HepG2 (cell line): ENCODE measurements at regions not wholly inside any gene's neighbourhood (a gene's known extent, or its start where the extent isn't known, plus 50 kb on each side); places are given as distances from the start of the nearest gene placed in this dataset.

ENCODE experiments used
- ELF1 ChIP-seq: sonication (generic); formaldehyde crosslinking; IDR thresholded peaks from 2 replicates; pipeline ENCODE4 v1.4.0; 2020; ENCODE audit warnings: missing genetic modification reagents
- FOXK2 ChIP-seq: fragments of 450-650 bp; IDR thresholded peaks from 2 replicates; pipeline ENCODE4 v1.6.1; 2016
- MYC ChIP-seq: sonication (generic); formaldehyde crosslinking; IDR thresholded peaks from 2 replicates; pipeline ENCODE4 v1.9.0; 2021; ENCODE audit warnings: missing genetic modification reagents, borderline replicate concordance
- RAD21 ChIP-seq: fragments of 450-650 bp; formaldehyde crosslinking; IDR thresholded peaks from 2 replicates; pipeline ENCODE4 v1.5.0; 2020; ENCODE audit warnings: mild to moderate bottlenecking
- TAF1 ChIP-seq: sonication (generic); formaldehyde crosslinking; IDR thresholded peaks from 2 replicates; pipeline ENCODE4 v1.4.0; 2020; ENCODE audit warnings: missing genetic modification reagents
- ZKSCAN1 ChIP-seq: fragments of 150-350 bp; IDR thresholded peaks from 2 replicates; pipeline ENCODE4 v1.6.1; 2014; ENCODE audit warnings: low read length
- TF ChIP-seq, protein P1 (sequence below): sonication (generic); formaldehyde crosslinking; IDR thresholded peaks from 2 replicates; pipeline ENCODE4 v1.8.1; 2022; ENCODE audit warnings: mild to moderate bottlenecking, missing genetic modification reagents
- TF ChIP-seq, protein P2 (sequence below): sonication (generic); formaldehyde crosslinking; IDR thresholded peaks from 2 replicates; pipeline ENCODE4 v1.4.0; 2020; ENCODE audit warnings: missing genetic modification reagents, mild to moderate bottlenecking, borderline replicate concordance

DNA sequence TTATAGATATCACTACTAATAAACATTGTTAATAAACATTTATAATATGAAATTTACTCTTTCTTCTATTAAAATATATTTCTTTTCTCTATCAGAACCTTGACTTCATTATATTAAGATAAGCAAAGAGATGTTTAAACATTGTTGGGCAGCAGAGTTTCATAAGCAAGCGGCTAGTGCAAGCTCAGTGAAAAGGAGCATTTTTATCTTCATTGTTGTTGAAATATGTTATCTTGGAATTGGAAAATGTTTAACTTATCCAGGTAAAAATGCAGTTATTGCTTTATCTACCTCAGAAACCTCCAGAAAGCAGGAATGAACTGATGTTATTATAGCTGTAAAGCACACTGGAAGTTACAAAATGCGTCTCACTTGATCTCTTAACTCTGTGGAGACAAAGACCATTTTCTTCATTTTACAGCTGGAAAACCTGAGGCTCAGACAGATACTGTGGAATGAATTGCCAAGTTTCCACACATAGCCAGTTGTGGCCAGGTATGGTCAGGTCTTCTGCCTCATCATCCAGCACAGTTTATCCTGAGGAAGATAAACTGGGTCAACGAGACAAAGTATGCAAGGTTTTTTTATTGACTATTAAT lies 934.6 kb upstream of the FAM98A start:
- TF ChIP-seq ZKSCAN1: no peak
- TF ChIP-seq, protein P1, sequence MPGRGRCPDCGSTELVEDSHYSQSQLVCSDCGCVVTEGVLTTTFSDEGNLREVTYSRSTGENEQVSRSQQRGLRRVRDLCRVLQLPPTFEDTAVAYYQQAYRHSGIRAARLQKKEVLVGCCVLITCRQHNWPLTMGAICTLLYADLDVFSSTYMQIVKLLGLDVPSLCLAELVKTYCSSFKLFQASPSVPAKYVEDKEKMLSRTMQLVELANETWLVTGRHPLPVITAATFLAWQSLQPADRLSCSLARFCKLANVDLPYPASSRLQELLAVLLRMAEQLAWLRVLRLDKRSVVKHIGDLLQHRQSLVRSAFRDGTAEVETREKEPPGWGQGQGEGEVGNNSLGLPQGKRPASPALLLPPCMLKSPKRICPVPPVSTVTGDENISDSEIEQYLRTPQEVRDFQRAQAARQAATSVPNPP: no peak
- TF ChIP-seq TAF1: no peak
- TF ChIP-seq RAD21 (CRISPR knock-in tag): no peak
- TF ChIP-seq ELF1: no peak
- TF ChIP-seq MYC (CRISPR knock-in tag): no peak
- TF ChIP-seq, protein P2, sequence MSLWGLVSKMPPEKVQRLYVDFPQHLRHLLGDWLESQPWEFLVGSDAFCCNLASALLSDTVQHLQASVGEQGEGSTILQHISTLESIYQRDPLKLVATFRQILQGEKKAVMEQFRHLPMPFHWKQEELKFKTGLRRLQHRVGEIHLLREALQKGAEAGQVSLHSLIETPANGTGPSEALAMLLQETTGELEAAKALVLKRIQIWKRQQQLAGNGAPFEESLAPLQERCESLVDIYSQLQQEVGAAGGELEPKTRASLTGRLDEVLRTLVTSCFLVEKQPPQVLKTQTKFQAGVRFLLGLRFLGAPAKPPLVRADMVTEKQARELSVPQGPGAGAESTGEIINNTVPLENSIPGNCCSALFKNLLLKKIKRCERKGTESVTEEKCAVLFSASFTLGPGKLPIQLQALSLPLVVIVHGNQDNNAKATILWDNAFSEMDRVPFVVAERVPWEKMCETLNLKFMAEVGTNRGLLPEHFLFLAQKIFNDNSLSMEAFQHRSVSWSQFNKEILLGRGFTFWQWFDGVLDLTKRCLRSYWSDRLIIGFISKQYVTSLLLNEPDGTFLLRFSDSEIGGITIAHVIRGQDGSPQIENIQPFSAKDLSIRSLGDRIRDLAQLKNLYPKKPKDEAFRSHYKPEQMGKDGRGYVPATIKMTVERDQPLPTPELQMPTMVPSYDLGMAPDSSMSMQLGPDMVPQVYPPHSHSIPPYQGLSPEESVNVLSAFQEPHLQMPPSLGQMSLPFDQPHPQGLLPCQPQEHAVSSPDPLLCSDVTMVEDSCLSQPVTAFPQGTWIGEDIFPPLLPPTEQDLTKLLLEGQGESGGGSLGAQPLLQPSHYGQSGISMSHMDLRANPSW (CRISPR knock-in tag): no peak
- TF ChIP-seq FOXK2: no peak
